ENCODE measurements at regions not wholly inside any gene's neighbourhood (a gene's known extent, or its start where the extent isn't known, plus 50 kb on each side); places are given as distances from the start of the nearest gene placed in this dataset.
"Not testable (repeated sequence)": the region's sequence is repeated elsewhere in the genome, so short reads cannot be mapped to it uniquely, and the experiment has no call there.

DNA sequence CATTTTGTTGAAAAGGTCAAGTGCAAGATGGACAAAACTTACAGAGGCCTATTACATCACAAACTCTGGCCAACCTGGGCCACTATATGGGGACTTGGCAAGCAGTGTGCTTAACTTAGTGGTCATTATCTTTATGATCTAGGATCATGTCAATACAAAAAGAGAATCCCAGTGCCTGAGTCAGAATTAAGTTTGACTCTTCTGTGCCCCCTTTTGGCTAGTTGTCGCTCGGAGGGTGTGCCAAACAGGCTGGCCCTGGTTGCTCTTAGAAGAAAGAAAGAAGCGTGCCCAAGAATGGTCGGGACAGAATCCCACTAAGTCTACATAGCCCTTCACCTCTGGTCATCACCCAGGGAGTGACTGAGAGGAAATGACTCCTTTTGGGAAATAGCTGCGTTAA is 100.1 kb downstream of the EIF4E start:
- no peak overlapping the region for H3K4me3 ChIP-seq (ENCODE audit: low read length)
- DNase-seq = no peak
- H3K4me1 ChIP-seq (ENCODE audit: control insufficient read depth, insufficient read depth, low read length) = no peaks in the 10 kb centered on the region
- no CpG with 5 or more reads among the region's 5 CpGs for WGBS (ENCODE audit: insufficient coverage, low lambda C conversion rate)
- no peaks in the 10 kb centered on the region for H3K27me3 ChIP-seq (ENCODE audit: control insufficient read depth, insufficient read depth, low read length)
- H3K27ac ChIP-seq (ENCODE audit: low read length) = no peak overlapping the region
- H3K9me3 ChIP-seq (ENCODE audit: control insufficient read depth, low read depth, low read length) = no peaks in the 10 kb centered on the region
- no peaks in the 10 kb centered on the region for H3K36me3 ChIP-seq (ENCODE audit: control insufficient read depth, insufficient read depth, low read length)

DNA sequence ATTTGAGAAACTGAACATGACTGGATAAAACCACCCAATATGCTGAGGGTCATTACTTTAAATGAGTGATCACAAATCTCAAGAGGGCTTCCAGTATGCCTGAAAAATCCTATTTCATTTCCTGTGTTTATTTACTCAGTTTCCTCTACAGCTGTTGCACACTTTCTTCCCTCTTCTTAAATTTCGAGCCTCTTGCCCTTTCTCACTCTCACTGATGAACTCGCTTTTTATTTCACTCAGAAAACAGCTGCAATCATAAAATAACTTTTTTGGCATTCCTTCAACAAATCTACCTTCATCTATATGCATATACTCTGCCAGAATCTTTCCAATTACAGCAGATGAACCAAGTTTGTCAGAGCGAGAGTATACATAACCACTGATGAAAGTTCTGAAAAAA is 101.3 kb downstream of the EIF4E start:
- H3K4me1 ChIP-seq (ENCODE audit: control insufficient read depth, insufficient read depth, low read length) = no peaks in the 10 kb centered on the region
- no peaks in the 10 kb centered on the region for H3K9me3 ChIP-seq (ENCODE audit: control insufficient read depth, low read depth, low read length)
- no peak for DNase-seq
- H3K4me3 ChIP-seq (ENCODE audit: low read length) = no peak overlapping the region
- no peak overlapping the region for H3K27ac ChIP-seq (ENCODE audit: low read length)
- H3K36me3 ChIP-seq (ENCODE audit: control insufficient read depth, insufficient read depth, low read length) = no peaks in the 10 kb centered on the region
- WGBS (ENCODE audit: insufficient coverage, low lambda C conversion rate) = 63% methylated on average over 3 of the region's 3 CpGs
- H3K27me3 ChIP-seq (ENCODE audit: control insufficient read depth, insufficient read depth, low read length) = no peaks in the 10 kb centered on the region

DNA sequence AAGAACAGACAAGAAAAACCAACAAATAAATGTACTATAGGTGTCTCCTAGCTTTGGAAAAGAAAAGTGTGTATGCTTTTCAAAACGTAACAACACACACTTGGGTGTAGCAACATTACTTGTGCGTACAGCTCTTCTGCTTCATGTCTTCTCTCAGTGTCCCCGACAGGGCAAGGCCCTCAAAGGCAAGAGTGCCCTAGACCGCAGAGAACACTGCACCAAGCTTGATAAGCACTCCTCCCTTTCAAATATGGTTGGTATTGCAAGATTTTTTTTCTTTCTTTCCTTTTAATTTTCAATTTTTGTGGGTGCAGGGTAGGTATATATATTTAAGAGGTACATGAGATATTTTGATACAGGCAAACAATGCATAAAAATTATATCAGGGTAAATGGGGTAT is 106.8 kb downstream of the EIF4E start:
- H3K27ac ChIP-seq (ENCODE audit: low read length) = no peak overlapping the region
- WGBS (ENCODE audit: insufficient coverage, low lambda C conversion rate) = no CpG with 5 or more reads among the region's 4 CpGs
- no peaks in the 10 kb centered on the region for H3K9me3 ChIP-seq (ENCODE audit: control insufficient read depth, low read depth, low read length)
- H3K4me3 ChIP-seq (ENCODE audit: low read length) = no peak overlapping the region
- no peaks in the 10 kb centered on the region for H3K27me3 ChIP-seq (ENCODE audit: control insufficient read depth, insufficient read depth, low read length)
- no peaks in the 10 kb centered on the region for H3K36me3 ChIP-seq (ENCODE audit: control insufficient read depth, insufficient read depth, low read length)
- DNase-seq = no peak
- H3K4me1 ChIP-seq (ENCODE audit: control insufficient read depth, insufficient read depth, low read length) = no peaks in the 10 kb centered on the region

DNA sequence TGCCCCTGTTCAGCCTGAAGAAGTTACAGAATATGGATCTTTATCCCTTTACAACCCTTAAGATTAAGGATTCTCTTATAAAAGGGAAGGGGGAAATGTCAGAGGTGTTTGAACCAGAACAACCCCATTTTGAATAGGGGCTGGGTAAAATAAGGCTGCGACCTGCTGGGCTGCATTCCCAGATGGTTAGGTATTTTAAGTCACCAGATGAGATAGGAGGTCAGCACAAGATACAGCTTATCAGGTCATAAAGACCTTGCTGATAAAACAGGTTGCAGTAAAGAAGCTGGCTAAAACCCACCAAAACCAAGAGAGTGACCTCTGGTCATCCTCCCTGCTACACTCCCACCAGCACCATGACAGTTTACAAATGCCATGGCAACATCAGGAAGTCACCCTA is 110.8 kb downstream of the EIF4E start:
- H3K4me3 ChIP-seq (ENCODE audit: low read length); H3K27me3 ChIP-seq (ENCODE audit: control insufficient read depth, insufficient read depth, low read length); H3K9me3 ChIP-seq (ENCODE audit: control insufficient read depth, low read depth, low read length); H3K27ac ChIP-seq (ENCODE audit: low read length); DNase-seq; H3K4me1 ChIP-seq (ENCODE audit: control insufficient read depth, insufficient read depth, low read length); H3K36me3 ChIP-seq (ENCODE audit: control insufficient read depth, insufficient read depth, low read length): not testable (repeated sequence)
- no CpG with 5 or more reads among the region's 1 CpG for WGBS (ENCODE audit: insufficient coverage, low lambda C conversion rate)

DNA sequence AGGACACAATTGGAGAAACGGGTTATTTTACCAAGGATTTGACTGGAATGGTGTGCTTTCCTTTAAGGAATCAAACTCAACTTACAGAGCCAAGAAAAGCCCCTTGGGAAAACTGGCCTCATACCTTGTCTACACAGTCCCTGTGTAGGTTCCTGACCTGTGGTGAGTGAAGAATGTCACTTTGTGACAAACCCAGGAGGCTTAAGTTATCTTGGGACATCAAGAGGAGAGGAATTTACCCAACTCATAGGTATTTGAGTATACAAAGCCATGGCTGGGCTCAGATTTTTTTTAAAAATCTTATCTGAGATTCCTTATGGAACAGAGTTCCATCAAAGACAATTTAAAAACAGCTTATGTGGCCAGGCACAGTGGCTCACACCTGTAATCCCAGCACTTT is 112.1 kb downstream of the EIF4E start:
- Histone ChIP-seq H3K27me3 (ENCODE audit: control insufficient read depth, insufficient read depth, low read length) (no peaks in the 10 kb centered on the region), H3K4me3 (ENCODE audit: low read length) (no peak overlapping the region), H3K27ac (ENCODE audit: low read length) (no peak overlapping the region), H3K36me3 (ENCODE audit: control insufficient read depth, insufficient read depth, low read length) (no peaks in the 10 kb centered on the region), H3K4me1 (ENCODE audit: control insufficient read depth, insufficient read depth, low read length) (no peaks in the 10 kb centered on the region), H3K9me3 (ENCODE audit: control insufficient read depth, low read depth, low read length) (no peaks in the 10 kb centered on the region)
- no peak for DNase-seq
- no CpG with 5 or more reads among the region's 1 CpG for WGBS (ENCODE audit: insufficient coverage, low lambda C conversion rate)

DNA sequence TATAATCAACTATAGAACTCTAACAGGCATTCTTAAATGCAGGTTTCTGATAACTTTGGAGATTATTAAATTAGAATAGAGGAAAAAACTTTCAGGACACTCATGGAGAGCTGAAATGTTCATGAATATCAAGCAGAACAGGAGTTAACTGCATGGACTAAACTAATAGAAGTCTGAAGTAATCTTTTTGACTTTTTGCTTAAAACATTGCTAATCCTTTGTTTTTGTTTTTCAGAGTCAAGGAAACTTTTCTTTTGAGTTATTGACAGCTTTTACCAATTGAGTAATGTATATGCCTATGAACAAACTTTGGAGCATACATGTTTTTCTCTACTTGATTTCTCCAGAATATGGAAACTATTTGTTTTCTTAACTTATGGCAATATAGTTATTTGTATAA is 112.5 kb downstream of the EIF4E start:
- no peaks in the 10 kb centered on the region for H3K36me3 ChIP-seq (ENCODE audit: control insufficient read depth, insufficient read depth, low read length)
- no peaks in the 10 kb centered on the region for H3K27me3 ChIP-seq (ENCODE audit: control insufficient read depth, insufficient read depth, low read length)
- no peaks in the 10 kb centered on the region for H3K9me3 ChIP-seq (ENCODE audit: control insufficient read depth, low read depth, low read length)
- H3K27ac ChIP-seq (ENCODE audit: low read length) = no peak overlapping the region
- H3K4me3 ChIP-seq (ENCODE audit: low read length) = no peak overlapping the region
- DNase-seq = no peak
- no peaks in the 10 kb centered on the region for H3K4me1 ChIP-seq (ENCODE audit: control insufficient read depth, insufficient read depth, low read length)

DNA sequence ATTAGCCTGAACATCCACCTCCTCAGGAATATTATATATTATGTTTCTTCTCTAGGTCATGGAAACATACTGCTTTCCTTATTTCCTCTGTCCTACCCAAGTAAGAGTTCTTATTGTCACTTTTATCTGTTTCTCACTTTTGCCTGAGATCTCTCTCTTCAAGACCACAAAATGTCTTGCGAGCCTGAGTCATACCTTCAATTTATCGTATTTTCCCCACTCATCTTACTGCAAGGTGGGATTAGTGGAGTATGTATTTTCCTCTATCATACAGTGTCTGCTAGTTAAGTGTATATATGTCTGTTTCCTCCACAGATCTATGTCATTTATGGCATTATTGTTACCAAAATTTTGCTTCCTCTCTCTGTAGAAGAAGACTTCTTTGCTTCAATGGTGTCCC is 124.5 kb downstream of the EIF4E start:
- Histone ChIP-seq H3K36me3 (ENCODE audit: control insufficient read depth, insufficient read depth, low read length) (no peaks in the 10 kb centered on the region), H3K9me3 (ENCODE audit: control insufficient read depth, low read depth, low read length) (no peaks in the 10 kb centered on the region), H3K27me3 (ENCODE audit: control insufficient read depth, insufficient read depth, low read length) (no peaks in the 10 kb centered on the region), H3K27ac (ENCODE audit: low read length) (no peak overlapping the region), H3K4me1 (ENCODE audit: control insufficient read depth, insufficient read depth, low read length) (peaks cover 3% of the 10 kb centered on the region), H3K4me3 (ENCODE audit: low read length) (no peak overlapping the region)
- WGBS (ENCODE audit: insufficient coverage, low lambda C conversion rate) = 100% methylated on average over 1 of the region's 2 CpGs
- DNase-seq = no peak

DNA sequence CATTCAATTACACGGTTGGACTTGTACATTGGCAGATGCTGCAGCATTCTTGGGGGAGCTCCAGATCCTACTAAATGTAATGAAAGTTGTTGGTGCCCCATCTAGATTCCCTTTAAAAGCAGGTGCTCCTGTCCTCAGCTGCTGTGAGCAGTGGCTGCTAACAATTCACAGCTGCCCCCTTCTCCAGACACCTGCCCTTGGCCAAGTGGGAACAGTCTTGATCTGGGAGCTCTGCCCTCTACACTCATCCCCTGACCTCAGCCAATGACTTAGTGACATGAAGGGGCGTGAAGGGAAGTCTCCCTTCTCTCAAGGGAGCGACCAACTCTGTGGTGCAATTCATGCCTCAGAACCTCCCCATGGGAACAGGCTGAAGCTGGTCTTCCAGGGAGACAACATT is 125.7 kb downstream of the EIF4E start:
- Histone ChIP-seq H3K27ac (ENCODE audit: low read length) (no peak overlapping the region), H3K4me1 (ENCODE audit: control insufficient read depth, insufficient read depth, low read length) (peaks cover 3% of the 10 kb centered on the region), H3K27me3 (ENCODE audit: control insufficient read depth, insufficient read depth, low read length) (no peaks in the 10 kb centered on the region), H3K4me3 (ENCODE audit: low read length) (no peak overlapping the region), H3K36me3 (ENCODE audit: control insufficient read depth, insufficient read depth, low read length) (no peaks in the 10 kb centered on the region), H3K9me3 (ENCODE audit: control insufficient read depth, low read depth, low read length) (no peaks in the 10 kb centered on the region)
- WGBS (ENCODE audit: insufficient coverage, low lambda C conversion rate) = no CpG with 5 or more reads among the region's 3 CpGs
- no peak for DNase-seq

DNA sequence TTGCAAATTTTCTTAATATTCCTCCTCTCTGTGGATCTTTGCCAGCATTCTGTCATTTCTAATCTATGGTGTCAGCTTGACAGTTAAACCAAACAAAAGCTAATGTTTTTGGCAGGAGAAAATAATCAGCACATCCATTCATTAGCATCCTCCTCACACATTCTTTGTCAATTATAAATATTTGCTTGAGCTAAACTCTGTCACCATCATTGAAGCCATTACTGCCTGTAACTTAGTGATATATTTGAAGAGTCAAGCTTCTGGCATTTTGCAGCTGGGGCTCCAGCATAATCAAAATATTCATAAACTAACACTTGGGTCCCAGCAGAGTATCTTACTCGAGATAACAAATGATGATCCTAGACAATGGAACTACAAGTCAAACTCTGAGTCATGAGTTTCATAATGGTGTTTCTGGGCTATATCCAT is 126.1 kb downstream of the EIF4E start:
- H3K36me3 ChIP-seq (ENCODE audit: control insufficient read depth, insufficient read depth, low read length) = no peaks in the 10 kb centered on the region
- H3K9me3 ChIP-seq (ENCODE audit: control insufficient read depth, low read depth, low read length) = no peaks in the 10 kb centered on the region
- H3K27ac ChIP-seq (ENCODE audit: low read length) = no peak overlapping the region
- H3K4me3 ChIP-seq (ENCODE audit: low read length) = no peak overlapping the region
- no peaks in the 10 kb centered on the region for H3K27me3 ChIP-seq (ENCODE audit: control insufficient read depth, insufficient read depth, low read length)
- H3K4me1 ChIP-seq (ENCODE audit: control insufficient read depth, insufficient read depth, low read length) = peaks cover 3% of the 10 kb centered on the region
- WGBS (ENCODE audit: insufficient coverage, low lambda C conversion rate) = no CpG with 5 or more reads among the region's 1 CpG
- DNase-seq = no peak

DNA sequence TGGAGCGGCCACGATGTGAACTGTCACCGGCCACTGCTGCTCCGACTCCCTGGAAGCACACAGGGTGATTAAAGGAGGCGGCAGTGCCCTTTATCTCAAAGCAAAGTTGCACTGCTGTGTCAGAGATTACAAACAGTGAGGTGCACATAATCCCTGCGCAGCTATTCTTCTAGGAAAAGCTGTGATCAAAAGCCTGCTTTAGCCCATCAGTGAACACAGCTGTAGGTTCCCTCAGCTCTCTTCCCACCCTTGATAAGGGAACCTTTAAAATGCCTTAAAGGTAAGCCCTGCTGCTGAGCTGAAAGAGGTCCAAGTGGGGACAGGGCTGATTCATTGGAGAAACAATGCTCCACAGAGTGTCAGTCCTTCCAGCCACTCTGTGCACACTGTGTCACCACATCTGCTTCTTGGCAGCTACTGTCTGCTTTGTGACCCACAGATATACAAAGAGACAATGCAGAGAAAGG is 127.6 kb downstream of the EIF4E start:
- WGBS (ENCODE audit: insufficient coverage, low lambda C conversion rate) = no CpG with 5 or more reads among the region's 6 CpGs
- H3K4me1 ChIP-seq (ENCODE audit: control insufficient read depth, insufficient read depth, low read length) = peaks cover 3% of the 10 kb centered on the region
- H3K27ac ChIP-seq (ENCODE audit: low read length) = no peak overlapping the region
- H3K9me3 ChIP-seq (ENCODE audit: control insufficient read depth, low read depth, low read length) = no peaks in the 10 kb centered on the region
- H3K36me3 ChIP-seq (ENCODE audit: control insufficient read depth, insufficient read depth, low read length) = no peaks in the 10 kb centered on the region
- no peaks in the 10 kb centered on the region for H3K27me3 ChIP-seq (ENCODE audit: control insufficient read depth, insufficient read depth, low read length)
- DNase-seq = peak in 1 of 2 donors; percentile 48
- H3K4me3 ChIP-seq (ENCODE audit: low read length) = no peak overlapping the region

DNA sequence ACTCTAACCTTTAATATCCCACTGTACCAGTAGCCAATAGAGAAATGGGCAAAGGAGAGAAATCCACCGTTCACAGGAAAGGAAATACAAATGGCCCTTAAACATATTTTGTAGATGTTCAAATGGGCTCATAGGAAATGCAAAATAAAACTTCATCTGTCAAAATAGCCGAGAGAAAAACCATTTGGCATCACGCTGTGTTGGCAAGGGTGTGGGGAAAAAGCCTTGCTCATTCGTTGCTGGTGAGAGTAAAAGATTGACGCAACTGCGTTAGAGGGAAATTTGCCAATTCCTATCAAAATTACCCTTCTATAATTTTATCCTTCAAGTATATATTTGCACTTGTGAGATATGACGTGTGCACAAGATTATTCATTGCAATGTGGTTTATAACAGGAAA is 131.9 kb downstream of the EIF4E start:
- no peak for DNase-seq
- Histone ChIP-seq H3K4me1 (ENCODE audit: control insufficient read depth, insufficient read depth, low read length) (peaks cover 3% of the 10 kb centered on the region), H3K9me3 (ENCODE audit: control insufficient read depth, low read depth, low read length) (no peaks in the 10 kb centered on the region), H3K27me3 (ENCODE audit: control insufficient read depth, insufficient read depth, low read length) (no peaks in the 10 kb centered on the region), H3K36me3 (ENCODE audit: control insufficient read depth, insufficient read depth, low read length) (no peaks in the 10 kb centered on the region), H3K4me3 (ENCODE audit: low read length) (no peak overlapping the region), H3K27ac (ENCODE audit: low read length) (no peak overlapping the region)
- WGBS (ENCODE audit: insufficient coverage, low lambda C conversion rate) = 83% methylated on average over 2 of the region's 7 CpGs

Measured in large intestine (tissue), 3 donors.